ENCODE measurements at regions not wholly inside any gene's neighbourhood (a gene's known extent, or its start where the extent isn't known, plus 50 kb on each side); places are given as distances from the start of the nearest gene placed in this dataset.

GRCh38 chr7:41303709-41304108 lies 399.2 kb downstream of the INHBA start:
- Histone ChIP-seq H3K36me3 (ENCODE audit: control insufficient read depth, low read depth, low read length) (no peaks in the 10 kb centered on the region), H3K9me3 (ENCODE audit: control insufficient read depth, low read depth, low read length) (no peaks in the 10 kb centered on the region), H3K27me3 (ENCODE audit: control insufficient read depth, insufficient read depth, low read length) (no peaks in the 10 kb centered on the region), H3K9ac (ENCODE audit: low read length) (no peak overlapping the region), H3K4me1 (ENCODE audit: control insufficient read depth, low read depth, low read length) (no peaks in the 10 kb centered on the region), H3K4me3 (ENCODE audit: low read length) (no peak overlapping the region), H3K27ac (ENCODE audit: low read length) (no peak overlapping the region)

GRCh38 chr7:41298409-41298808 lies 404.5 kb downstream of the INHBA start:
- Histone ChIP-seq H3K27me3 (ENCODE audit: control insufficient read depth, insufficient read depth, low read length) (no peaks in the 10 kb centered on the region), H3K27ac (ENCODE audit: low read length) (no peak overlapping the region), H3K9me3 (ENCODE audit: control insufficient read depth, low read depth, low read length) (no peaks in the 10 kb centered on the region), H3K9ac (ENCODE audit: low read length) (no peak overlapping the region), H3K36me3 (ENCODE audit: control insufficient read depth, low read depth, low read length) (no peaks in the 10 kb centered on the region), H3K4me1 (ENCODE audit: control insufficient read depth, low read depth, low read length) (no peaks in the 10 kb centered on the region), H3K4me3 (ENCODE audit: low read length) (no peak overlapping the region)

DNA sequence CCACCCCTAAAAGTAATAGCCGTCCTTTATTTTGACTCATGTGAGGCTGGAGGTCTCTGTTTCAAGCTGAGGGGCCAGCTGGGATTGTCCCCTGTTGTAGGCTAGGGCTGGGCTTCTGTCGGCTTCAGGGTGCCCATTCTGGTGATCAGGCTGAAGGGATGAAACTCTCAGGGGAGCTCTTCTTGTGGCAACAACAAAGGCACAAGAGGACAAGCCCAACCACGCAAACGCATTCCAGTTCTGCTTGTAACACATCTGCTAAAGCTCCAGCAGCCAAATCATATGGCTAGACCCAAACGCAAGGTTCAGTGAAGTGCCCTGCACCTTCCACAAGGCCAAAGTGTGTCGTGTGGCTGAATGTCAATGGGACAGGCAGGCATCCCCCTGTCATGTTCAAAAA lies 405.7 kb downstream of the INHBA start:
- H3K36me3 ChIP-seq (ENCODE audit: control insufficient read depth, low read depth, low read length) = no peaks in the 10 kb centered on the region

GRCh38 chr7:41295455-41295815 lies 407.5 kb downstream of the INHBA start:
- H3K9me3 ChIP-seq (ENCODE audit: control insufficient read depth, low read depth, low read length) = no peaks in the 10 kb centered on the region

More for the DNA sequence above, 405.7 kb downstream of the INHBA start:
- Histone ChIP-seq H3K4me3 (ENCODE audit: low read length) (no peak overlapping the region), H3K27me3 (ENCODE audit: control insufficient read depth, insufficient read depth, low read length) (no peaks in the 10 kb centered on the region), H3K9ac (ENCODE audit: low read length) (no peak overlapping the region), H3K9me3 (ENCODE audit: control insufficient read depth, low read depth, low read length) (no peaks in the 10 kb centered on the region), H3K4me1 (ENCODE audit: control insufficient read depth, low read depth, low read length) (no peaks in the 10 kb centered on the region), H3K27ac (ENCODE audit: low read length) (no peak overlapping the region)

GRCh38 chr7:41294556-41295454 lies 408.1 kb downstream of the INHBA start:
- no peaks in the 10 kb centered on the region for H3K9me3 ChIP-seq (ENCODE audit: control insufficient read depth, low read depth, low read length)
- no peaks in the 10 kb centered on the region for H3K4me1 ChIP-seq (ENCODE audit: control insufficient read depth, low read depth, low read length)
- H3K27me3 ChIP-seq (ENCODE audit: control insufficient read depth, insufficient read depth, low read length) = no peaks in the 10 kb centered on the region
- H3K27ac ChIP-seq (ENCODE audit: low read length) = no peak overlapping the region
- no peaks in the 10 kb centered on the region for H3K36me3 ChIP-seq (ENCODE audit: control insufficient read depth, low read depth, low read length)
- no peak overlapping the region for H3K4me3 ChIP-seq (ENCODE audit: low read length)
- H3K9ac ChIP-seq (ENCODE audit: low read length) = no peak overlapping the region

More at GRCh38 chr7:41295455-41295815, 407.5 kb downstream of the INHBA start:
- no peaks in the 10 kb centered on the region for H3K4me1 ChIP-seq (ENCODE audit: control insufficient read depth, low read depth, low read length)
- no peaks in the 10 kb centered on the region for H3K27me3 ChIP-seq (ENCODE audit: control insufficient read depth, insufficient read depth, low read length)
- no peak overlapping the region for H3K27ac ChIP-seq (ENCODE audit: low read length)
- no peaks in the 10 kb centered on the region for H3K36me3 ChIP-seq (ENCODE audit: control insufficient read depth, low read depth, low read length)
- H3K4me3 ChIP-seq (ENCODE audit: low read length) = no peak overlapping the region
- no peak overlapping the region for H3K9ac ChIP-seq (ENCODE audit: low read length)

DNA sequence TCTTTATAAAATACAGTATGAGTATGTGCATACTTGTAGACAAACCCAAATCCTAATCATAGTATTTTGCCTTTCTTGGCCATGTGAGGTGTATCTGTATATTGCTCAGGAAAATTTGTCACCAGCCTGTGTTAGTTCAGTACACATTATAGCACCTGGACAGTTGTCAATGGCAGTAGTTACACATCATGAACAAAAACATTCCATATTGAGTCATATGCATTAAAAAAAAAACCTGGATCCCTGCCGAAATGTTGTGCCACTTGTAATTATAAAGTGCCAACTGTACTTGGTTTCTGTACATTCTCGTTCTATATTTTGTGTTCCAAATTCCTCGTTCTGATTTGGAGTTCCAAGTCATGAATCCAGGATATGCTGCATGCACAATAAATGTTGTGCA lies 410.4 kb downstream of the INHBA start:
- Histone ChIP-seq H3K9ac (ENCODE audit: low read length) (no peak overlapping the region), H3K4me1 (ENCODE audit: control insufficient read depth, low read depth, low read length) (no peaks in the 10 kb centered on the region), H3K27ac (ENCODE audit: low read length) (no peak overlapping the region), H3K27me3 (ENCODE audit: control insufficient read depth, insufficient read depth, low read length) (peaks cover 12% of the 10 kb centered on the region), H3K4me3 (ENCODE audit: low read length) (no peak overlapping the region), H3K36me3 (ENCODE audit: control insufficient read depth, low read depth, low read length) (no peaks in the 10 kb centered on the region), H3K9me3 (ENCODE audit: control insufficient read depth, low read depth, low read length) (no peaks in the 10 kb centered on the region)

GRCh38 chr7:41287559-41288335 lies 415.1 kb downstream of the INHBA start:
- Histone ChIP-seq H3K9me3 (ENCODE audit: control insufficient read depth, low read depth, low read length) (no peaks in the 10 kb centered on the region), H3K27ac (ENCODE audit: low read length) (no peak overlapping the region), H3K36me3 (ENCODE audit: control insufficient read depth, low read depth, low read length) (no peaks in the 10 kb centered on the region), H3K27me3 (ENCODE audit: control insufficient read depth, insufficient read depth, low read length) (peaks cover 12% of the 10 kb centered on the region), H3K4me1 (ENCODE audit: control insufficient read depth, low read depth, low read length) (no peaks in the 10 kb centered on the region), H3K9ac (ENCODE audit: low read length) (no peak overlapping the region), H3K4me3 (ENCODE audit: low read length) (no peak overlapping the region)

- Histone ChIP-seq H3K4me1 (ENCODE audit: control insufficient read depth, low read depth, low read length) (no peaks in the 10 kb centered on the region), H3K27ac (ENCODE audit: low read length) (no peak overlapping the region), H3K27me3 (ENCODE audit: control insufficient read depth, insufficient read depth, low read length) (no peaks in the 10 kb centered on the region), H3K9ac (ENCODE audit: low read length) (no peak overlapping the region), H3K9me3 (ENCODE audit: control insufficient read depth, low read depth, low read length) (no peaks in the 10 kb centered on the region), H3K36me3 (ENCODE audit: control insufficient read depth, low read depth, low read length) (no peaks in the 10 kb centered on the region), H3K4me3 (ENCODE audit: low read length) (no peak overlapping the region)
Observed at GRCh38 chr7:41280491-41280890, 422.4 kb downstream of the INHBA start.

DNA sequence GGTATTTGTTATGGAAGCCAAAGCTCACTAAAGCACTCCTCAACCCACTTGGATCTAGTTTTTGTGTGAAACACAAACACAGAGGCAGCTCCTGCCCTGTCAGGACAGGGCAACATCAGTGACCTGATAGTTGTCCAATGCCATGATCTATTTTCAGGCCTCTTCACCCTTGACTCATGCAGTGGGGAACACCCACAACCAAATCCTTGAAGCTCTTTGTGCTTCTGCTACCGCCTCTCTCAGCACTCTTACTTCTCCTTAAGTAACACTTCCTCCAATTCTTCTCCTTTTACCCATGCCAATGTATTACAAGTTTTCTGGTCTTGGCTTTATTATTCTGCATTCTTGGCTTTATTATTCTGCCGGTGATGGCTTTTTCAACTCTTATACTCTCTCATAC lies 425.3 kb downstream of the INHBA start:
- Histone ChIP-seq H3K27ac (ENCODE audit: low read length) (no peak overlapping the region), H3K9me3 (ENCODE audit: control insufficient read depth, low read depth, low read length) (no peaks in the 10 kb centered on the region), H3K9ac (ENCODE audit: low read length) (no peak overlapping the region), H3K4me1 (ENCODE audit: control insufficient read depth, low read depth, low read length) (no peaks in the 10 kb centered on the region), H3K4me3 (ENCODE audit: low read length) (no peak overlapping the region), H3K36me3 (ENCODE audit: control insufficient read depth, low read depth, low read length) (no peaks in the 10 kb centered on the region), H3K27me3 (ENCODE audit: control insufficient read depth, insufficient read depth, low read length) (no peaks in the 10 kb centered on the region)

DNA sequence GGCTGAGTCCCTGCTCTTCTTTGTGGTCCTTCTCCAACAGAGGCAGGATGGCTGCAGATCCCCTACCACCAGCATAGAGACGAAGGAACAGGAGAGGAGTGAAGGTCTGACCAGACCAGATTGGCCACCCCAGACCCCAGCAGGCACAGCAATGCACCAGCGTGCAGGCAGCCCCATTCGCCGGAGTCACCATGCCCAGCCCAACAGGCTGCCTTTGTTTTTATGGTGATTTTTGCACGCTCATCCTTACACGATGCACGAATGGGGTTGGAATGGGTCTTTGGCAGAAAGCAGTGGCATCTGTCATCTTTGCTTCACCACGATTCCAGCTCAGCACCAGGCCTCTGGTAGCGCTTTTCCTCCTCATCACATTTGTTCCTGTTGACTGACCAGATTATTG lies 427.6 kb downstream of the INHBA start:
- H3K4me1 ChIP-seq (ENCODE audit: control insufficient read depth, low read depth, low read length) = no peaks in the 10 kb centered on the region
- no peaks in the 10 kb centered on the region for H3K36me3 ChIP-seq (ENCODE audit: control insufficient read depth, low read depth, low read length)
- no peak overlapping the region for H3K27ac ChIP-seq (ENCODE audit: low read length)
- no peaks in the 10 kb centered on the region for H3K27me3 ChIP-seq (ENCODE audit: control insufficient read depth, insufficient read depth, low read length)
- H3K9me3 ChIP-seq (ENCODE audit: control insufficient read depth, low read depth, low read length) = no peaks in the 10 kb centered on the region
- H3K9ac ChIP-seq (ENCODE audit: low read length) = no peak overlapping the region
- no peak overlapping the region for H3K4me3 ChIP-seq (ENCODE audit: low read length)

DNA sequence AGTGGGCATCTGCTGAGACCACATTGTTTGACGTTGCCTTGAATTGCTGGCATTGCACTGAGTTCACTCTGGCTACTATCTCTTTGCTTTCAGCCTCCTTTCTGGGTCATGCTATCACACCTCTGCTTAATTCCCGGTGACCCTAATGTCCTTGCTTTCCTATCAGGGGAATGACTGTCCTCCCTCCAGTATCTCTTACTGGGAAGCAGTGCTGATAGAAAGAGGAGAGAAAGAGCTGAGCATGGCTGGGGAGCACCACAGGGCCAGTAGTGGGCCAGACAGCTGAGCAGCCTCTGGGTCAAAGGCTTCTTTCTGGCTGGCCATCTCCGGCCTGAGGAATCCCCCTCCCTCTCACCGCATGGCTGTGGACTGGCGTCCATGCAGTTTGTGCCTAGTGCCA lies 428.7 kb downstream of the INHBA start:
- Histone ChIP-seq H3K9me3 (ENCODE audit: control insufficient read depth, low read depth, low read length) (no peaks in the 10 kb centered on the region), H3K27ac (ENCODE audit: low read length) (no peak overlapping the region), H3K27me3 (ENCODE audit: control insufficient read depth, insufficient read depth, low read length) (no peaks in the 10 kb centered on the region), H3K4me3 (ENCODE audit: low read length) (no peak overlapping the region), H3K4me1 (ENCODE audit: control insufficient read depth, low read depth, low read length) (no peaks in the 10 kb centered on the region), H3K36me3 (ENCODE audit: control insufficient read depth, low read depth, low read length) (no peaks in the 10 kb centered on the region), H3K9ac (ENCODE audit: low read length) (no peak overlapping the region)
